GM12801 (cell line): ENCODE measurements at regions not wholly inside any gene's neighbourhood (a gene's known extent, or its start where the extent isn't known, plus 50 kb on each side); places are given as distances from the start of the nearest gene placed in this dataset.

Source experiments
- CTCF ChIP-seq: IDR thresholded peaks from one replicate; pipeline ENCODE4 v1.5.1; 2011; ENCODE audit warnings: control low read depth; ENCODE audit not compliant: insufficient read length; ENCODE audit errors: extremely low read depth

- no peak for TF ChIP-seq CTCF
Observed at GRCh38 chr4:188305690-188306089, 166.4 kb downstream of the TRIML1 start.

- no peak for TF ChIP-seq CTCF
Observed at GRCh38 chr4:188307591-188307990, 168.3 kb downstream of the TRIML1 start.

GRCh38 chr4:188308142-188308541, 168.9 kb downstream of the TRIML1 start:
- no peak for TF ChIP-seq CTCF

- no peak for TF ChIP-seq CTCF
Observed at GRCh38 chr4:188316391-188316790, 177.2 kb downstream of the TRIML1 start.

GRCh38 chr4:188328966-188329365, 189.7 kb downstream of the TRIML1 start:
- no peak for TF ChIP-seq CTCF

- no peak for TF ChIP-seq CTCF
Observed at GRCh38 chr4:188329521-188329920, 190.3 kb downstream of the TRIML1 start.

GRCh38 chr4:188332265-188332664, 193.0 kb downstream of the TRIML1 start:
- no peak for TF ChIP-seq CTCF

- TF ChIP-seq CTCF: no peak
Observed at GRCh38 chr4:188336891-188337290, 197.7 kb downstream of the TRIML1 start.
